HepG2 (cell line): ENCODE measurements at regions not wholly inside any gene's neighbourhood (a gene's known extent, or its start where the extent isn't known, plus 50 kb on each side); places are given as distances from the start of the nearest gene placed in this dataset.

Experiments
- ATAC-seq: fragments of 200-7000 bp; cut with Tn5 transposase; 3 replicates; pipeline ENCODE4 v1.9.1; 2020; ENCODE audit warnings: mild to moderate bottlenecking, moderate library complexity
- BruUV-seq: library from RNA; stranded (reverse); fragments of 400-500 nt; replicated peaks from 2 replicates; lab custom pipeline; 2021; lab: Mats Ljungman, UMichigan
- CTCF ChIA-PET: fragments of 300-600 bp; formaldehyde crosslinking; extraction: SDS; loops from one replicate; lab custom pipeline; 2021; ENCODE audit warnings: low total read pairs, inconsistent platforms, low intra/inter-chr PET ratio; lab: Yijun Ruan, JAX
- POLR2A ChIA-PET: fragments of 350-600 bp; sonication (Branson Sonifier 250); formaldehyde crosslinking; loops from one replicate; lab custom pipeline; 2020; ENCODE audit warnings: antibody characterized with exemption, inconsistent platforms; lab: Yijun Ruan, JAX
- DNase-seq: peaks from one replicate; pipeline ENCODE4 v3.0.0-alpha.2; 2015; ENCODE audit warnings: low spot score
- FAIRE-seq: peaks from 3 replicates; lab custom pipeline; 2011; peaks lifted over from hg19 to GRCh38; lab: Jason Lieb, UNC
- H2AFZ ChIP-seq: one replicate; pipeline ENCODE4 v1.6.1; 2011; ENCODE audit warnings: low read length, inconsistent platforms
- H3K27ac ChIP-seq: fragments of 300-600 bp; 3 replicates; pipeline ENCODE4 v1.8.0; 2011; ENCODE audit warnings: mixed run types, mild to moderate bottlenecking, mixed read lengths, low read length, inconsistent platforms; ENCODE audit not compliant: insufficient read depth; ENCODE audit errors: extremely low read length
- H3K27me3 ChIP-seq, 2 experiments: fragments of 200-600 bp in 1 of 2; 2 replicates in 1 of 2; 3 replicates in 1 of 2; pipeline versions ENCODE4 v1.6.0 to v1.8.0; 2011; ENCODE audit warnings: low read length in 2 of 2, mild to moderate bottlenecking in 2 of 2, moderate library complexity in 2 of 2, inconsistent platforms in 1 of 2; ENCODE audit not compliant: insufficient read depth in 2 of 2, control insufficient read depth in 1 of 2
- H3K36me3 ChIP-seq, 2 experiments: fragments of 200-600 bp in 1 of 2; replicated peaks in 1 of 2; 2 replicates in 1 of 2; 3 replicates in 1 of 2; pipeline versions ENCODE4 v1.5.1 to v1.8.0; 2011; ENCODE audit warnings: low read length in 2 of 2, inconsistent platforms in 1 of 2; ENCODE audit not compliant: insufficient read depth in 2 of 2, control insufficient read depth in 1 of 2
- H3K4me1 ChIP-seq: 2 replicates; pipeline ENCODE4 v1.5.1; 2012; ENCODE audit warnings: low read length, inconsistent platforms; ENCODE audit not compliant: insufficient read depth
- H3K4me2 ChIP-seq: 2 replicates; pipeline ENCODE4 v1.6.0; 2011; ENCODE audit warnings: low read depth, low read length, inconsistent platforms
- H3K4me3 ChIP-seq, 3 experiments: fragments of 200-600 bp in 1 of 3; sonication (generic), shearing (Covaris generic) in 1 of 3; replicated peaks in 1 of 3; 2 replicates each; pipeline ENCODE4 v1.5.1; 2011 to 2016; ENCODE audit warnings: low read length in 3 of 3, inconsistent platforms in 2 of 3, low read depth in 2 of 3, mild to moderate bottlenecking in 2 of 3, control low read depth in 1 of 3, mixed read lengths in 1 of 3; ENCODE audit not compliant: insufficient read depth in 1 of 3
- H3K79me2 ChIP-seq: one replicate; pipeline ENCODE4 v1.6.1; 2011; ENCODE audit warnings: low read length, inconsistent platforms; ENCODE audit not compliant: insufficient read depth
- H3K9ac ChIP-seq: 2 replicates; pipeline ENCODE4 v1.6.0; 2011; ENCODE audit warnings: mild to moderate bottlenecking, low read depth, low read length, inconsistent platforms; ENCODE audit not compliant: insufficient read depth
- H3K9me3 ChIP-seq: 2 replicates; pipeline ENCODE4 v1.5.1; 2012; ENCODE audit warnings: mild to moderate bottlenecking, low read length
- H4K20me1 ChIP-seq: 2 replicates; pipeline ENCODE4 v1.6.0; 2011; ENCODE audit warnings: inconsistent platforms, mild to moderate bottlenecking, low read length, moderate library complexity; ENCODE audit not compliant: insufficient read depth
- BRD4 ChIP-seq: sonication (generic); formaldehyde crosslinking; IDR thresholded peaks from 2 replicates; pipeline ENCODE4 v1.4.0; 2020; ENCODE audit warnings: missing genetic modification reagents
- DNMT1 ChIP-seq: sonication (generic); formaldehyde crosslinking; IDR thresholded peaks from 2 replicates; pipeline ENCODE4 v1.5.1; 2020; ENCODE audit warnings: mild to moderate bottlenecking, missing genetic modification reagents
- HDAC2 ChIP-seq: sonication (generic); formaldehyde crosslinking; IDR thresholded peaks from 2 replicates; pipeline ENCODE4 v1.4.0; 2020; ENCODE audit warnings: missing genetic modification reagents
- HNRNPH1 ChIP-seq: fragments of 200-400 bp; formaldehyde crosslinking; optimal IDR thresholded peaks from 2 replicates; pipeline ENCODE3; 2017; ENCODE audit warnings: mild to moderate bottlenecking, low read depth, low read length
- ONECUT2 ChIP-seq: sonication (generic); formaldehyde crosslinking; IDR thresholded peaks from 2 replicates; pipeline ENCODE4 v1.4.0; 2020; ENCODE audit warnings: missing genetic modification reagents
- ZFP91 ChIP-seq: sonication (generic); formaldehyde crosslinking; IDR thresholded peaks from 2 replicates; pipeline ENCODE4 v1.9.0; 2022; ENCODE audit warnings: missing genetic modification reagents, mild to moderate bottlenecking, borderline replicate concordance
- ZNF333 ChIP-seq: sonication (generic); formaldehyde crosslinking; IDR thresholded peaks from 2 replicates; pipeline ENCODE4 v1.4.0; 2020; ENCODE audit warnings: mild to moderate bottlenecking, missing genetic modification reagents, borderline replicate concordance
- ZNF484 ChIP-seq: sonication (generic); formaldehyde crosslinking; IDR thresholded peaks from 2 replicates; pipeline ENCODE4 v1.5.1; 2020; ENCODE audit warnings: mild to moderate bottlenecking, low read depth, missing genetic modification reagents, borderline replicate concordance
- ZNF746 ChIP-seq: sonication (generic); formaldehyde crosslinking; IDR thresholded peaks from 2 replicates; pipeline ENCODE4 v1.8.0; 2022; ENCODE audit warnings: mild to moderate bottlenecking, missing genetic modification reagents
- ZNF790 ChIP-seq: sonication (generic); formaldehyde crosslinking; IDR thresholded peaks from 2 replicates; pipeline ENCODE4 v1.8.0; 2022; ENCODE audit warnings: missing genetic modification reagents, mild to moderate bottlenecking, borderline replicate concordance
- WGBS: methylation state at CpG from one replicate; pipeline ENCODE4 v1.1.6; 2017; ENCODE audit warnings: low lambda C conversion rate; 5-methylcytosine and 5-hydroxymethylcytosine counted together
- in situ Hi-C: cut with HindIII; loops from 2 replicates; pipeline ENCODE4 v1.10.0; 2017; ENCODE audit warnings: low pct_unique_long_range_greater_than_20kb; ENCODE audit not compliant: extremely low pct_ligation_motif_present
- intact Hi-C: fragments of 100-400 bp; cut with micrococcal nuclease; formaldehyde crosslinking; loops from one replicate; pipeline ENCODE4 v1.10.0; 2022; ENCODE audit not compliant: unreplicated experiment
- TF ChIP-seq, protein P1 (sequence below): sonication (generic); formaldehyde crosslinking; IDR thresholded peaks from 2 replicates; pipeline ENCODE4 v1.4.0; 2020; ENCODE audit warnings: mild to moderate bottlenecking, low read depth, missing genetic modification reagents
- TF ChIP-seq, protein P2 (sequence below): sonication (generic); formaldehyde crosslinking; IDR thresholded peaks from 2 replicates; pipeline ENCODE4 v1.5.1; 2020; ENCODE audit warnings: mild to moderate bottlenecking, missing genetic modification reagents

GRCh38 chr3:127373441-127374085 is 85.7 kb upstream of the PRR20G start:
- in situ Hi-C loops: no loop called here

GRCh38 chr3:127371846-127372245 is 84.0 kb upstream of the PRR20G start:
- no peak overlapping the region for H3K4me2 ChIP-seq
- intact Hi-C loops (no loop called here), in situ Hi-C loops (no loop called here)
- no peaks in the 10 kb centered on the region for H4K20me1 ChIP-seq
- POLR2A ChIA-PET: no interaction called here
- no peak overlapping the region for H3K4me3 ChIP-seq
- ATAC-seq: no peak
- H2AFZ ChIP-seq: no peak overlapping the region
- peaks cover 4 to 26% of the 10 kb centered on the region in 2 experiments; a peak in 4 of 5 replicates for H3K27me3 ChIP-seq
- H3K27ac ChIP-seq: no peak overlapping the region
- 8% methylated on average over 6 of the region's 6 CpGs for WGBS
- no peak for FAIRE-seq
- BruUV-seq: no TSS peak
- no peak overlapping the region for H3K9ac ChIP-seq
- DNase-seq: no peak
- no peaks in the 10 kb centered on the region for H3K9me3 ChIP-seq
- no peaks in the 10 kb centered on the region for H3K4me1 ChIP-seq
- CTCF ChIA-PET: no interaction called here
- no peaks in the 10 kb centered on the region for H3K79me2 ChIP-seq
- no peaks in the 10 kb centered on the region for H3K36me3 ChIP-seq
- TF ChIP-seq ZNF790 (CRISPR knock-in tag) (no peak), DNMT1 (CRISPR knock-in tag) (no peak), BRD4 (CRISPR knock-in tag) (no peak), ZNF746 (CRISPR knock-in tag) (no peak), ZNF484 (no peak), ZFP91 (CRISPR knock-in tag) (no peak), ONECUT2 (CRISPR knock-in tag) (no peak)
- TF ChIP-seq, protein P1, sequence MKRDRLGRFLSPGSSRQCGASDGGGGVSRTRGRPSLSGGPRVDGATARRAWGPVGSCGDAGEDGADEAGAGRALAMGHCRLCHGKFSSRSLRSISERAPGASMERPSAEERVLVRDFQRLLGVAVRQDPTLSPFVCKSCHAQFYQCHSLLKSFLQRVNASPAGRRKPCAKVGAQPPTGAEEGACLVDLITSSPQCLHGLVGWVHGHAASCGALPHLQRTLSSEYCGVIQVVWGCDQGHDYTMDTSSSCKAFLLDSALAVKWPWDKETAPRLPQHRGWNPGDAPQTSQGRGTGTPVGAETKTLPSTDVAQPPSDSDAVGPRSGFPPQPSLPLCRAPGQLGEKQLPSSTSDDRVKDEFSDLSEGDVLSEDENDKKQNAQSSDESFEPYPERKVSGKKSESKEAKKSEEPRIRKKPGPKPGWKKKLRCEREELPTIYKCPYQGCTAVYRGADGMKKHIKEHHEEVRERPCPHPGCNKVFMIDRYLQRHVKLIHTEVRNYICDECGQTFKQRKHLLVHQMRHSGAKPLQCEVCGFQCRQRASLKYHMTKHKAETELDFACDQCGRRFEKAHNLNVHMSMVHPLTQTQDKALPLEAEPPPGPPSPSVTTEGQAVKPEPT (CRISPR knock-in tag): no peak

More at GRCh38 chr3:127373441-127374085, 85.7 kb upstream of the PRR20G start:
- POLR2A ChIA-PET: no interaction called here
- Histone ChIP-seq H3K9ac (no peak overlapping the region), H3K27ac (no peak overlapping the region), H3K27me3 (peaks cover 2 to 23% of the 10 kb centered on the region in 2 experiments; a peak in 3 of 5 replicates), H3K9me3 (no peaks in the 10 kb centered on the region), H3K79me2 (no peaks in the 10 kb centered on the region), H4K20me1 (no peaks in the 10 kb centered on the region), H3K4me1 (no peaks in the 10 kb centered on the region), H3K36me3 (no peaks in the 10 kb centered on the region), H2AFZ (no peak overlapping the region), H3K4me2 (no peak overlapping the region), H3K4me3 (no peak overlapping the region)
- WGBS: 5% methylated on average over 9 of the region's 9 CpGs
- DNase-seq (no peak), FAIRE-seq (no peak), ATAC-seq (no peak)
- CTCF ChIA-PET: no interaction called here
- intact Hi-C loops: no loop called here
- no TSS peak for BruUV-seq
- TF ChIP-seq HDAC2 (CRISPR knock-in tag) (no peak), ZNF333 (CRISPR knock-in tag) (no peak), HNRNPH1 (no peak)
- TF ChIP-seq, protein P2, sequence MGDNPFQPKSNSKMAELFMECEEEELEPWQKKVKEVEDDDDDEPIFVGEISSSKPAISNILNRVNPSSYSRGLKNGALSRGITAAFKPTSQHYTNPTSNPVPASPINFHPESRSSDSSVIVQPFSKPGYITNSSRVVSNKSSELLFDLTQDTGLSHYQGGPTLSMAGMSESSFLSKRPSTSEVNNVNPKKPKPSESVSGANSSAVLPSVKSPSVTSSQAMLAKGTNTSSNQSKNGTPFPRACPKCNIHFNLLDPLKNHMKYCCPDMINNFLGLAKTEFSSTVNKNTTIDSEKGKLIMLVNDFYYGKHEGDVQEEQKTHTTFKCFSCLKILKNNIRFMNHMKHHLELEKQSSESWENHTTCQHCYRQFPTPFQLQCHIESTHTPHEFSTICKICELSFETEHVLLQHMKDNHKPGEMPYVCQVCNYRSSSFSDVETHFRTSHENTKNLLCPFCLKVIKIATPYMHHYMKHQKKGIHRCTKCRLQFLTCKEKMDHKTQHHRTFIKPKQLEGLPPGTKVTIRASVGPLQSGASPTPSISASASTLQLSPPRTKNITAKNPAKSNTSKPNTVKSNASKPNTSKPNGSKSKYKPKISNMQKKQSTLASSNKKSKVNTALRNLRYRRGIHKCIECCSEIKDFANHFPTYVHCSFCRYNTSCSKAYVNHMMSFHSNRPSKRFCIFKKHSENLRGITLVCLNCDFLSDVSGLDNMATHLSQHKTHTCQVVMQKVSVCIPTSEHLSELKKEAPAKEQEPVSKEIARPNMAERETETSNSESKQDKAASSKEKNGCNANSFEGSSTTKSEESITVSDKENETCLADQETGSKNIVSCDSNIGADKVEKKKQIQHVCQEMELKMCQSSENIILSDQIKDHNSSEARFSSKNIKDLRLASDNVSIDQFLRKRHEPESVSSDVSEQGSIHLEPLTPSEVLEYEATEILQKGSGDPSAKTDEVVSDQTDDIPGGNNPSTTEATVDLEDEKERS: no peak
